ENCODE measurements at regions not wholly inside any gene's neighbourhood (a gene's known extent, or its start where the extent isn't known, plus 50 kb on each side); places are given as distances from the start of the nearest gene placed in this dataset.

DNA sequence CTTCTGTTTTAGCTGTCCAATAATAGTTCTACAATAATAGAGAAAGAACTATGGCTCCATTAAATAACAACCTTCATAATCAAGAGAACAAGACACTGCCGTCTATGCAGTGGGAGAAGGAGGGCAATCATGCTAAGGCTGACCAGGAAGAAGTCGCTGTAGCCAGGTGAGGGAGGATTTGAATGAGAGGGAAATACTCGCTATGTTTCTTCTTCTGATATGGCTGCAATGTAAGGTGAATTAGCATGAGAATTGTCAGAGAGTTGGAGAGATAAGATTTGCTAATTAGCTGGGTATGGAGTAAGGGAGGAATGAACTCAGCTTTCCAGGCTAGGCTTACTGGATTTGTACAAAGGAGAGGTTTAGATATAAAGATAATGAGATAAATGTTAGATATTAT lies 555.4 kb upstream of the ZNF385D start:
- Histone ChIP-seq H3K4me1 (no peaks in the 10 kb centered on the region), H3K27me3 (no peaks in the 10 kb centered on the region), H3K9me3 (peaks cover 0 to 9% of the 10 kb centered on the region in 2 donors), H3K4me3 (no peak overlapping the region), H3K36me3 (no peaks in the 10 kb centered on the region), H3K27ac (no peak overlapping the region)
- TF ChIP-seq POLR2AphosphoS5 (IDR thresholded peaks at IDR 0.05) (no peak), POLR2A (IDR thresholded peaks at IDR 0.05) (no peak)
- TF ChIP-seq, protein P1, sequence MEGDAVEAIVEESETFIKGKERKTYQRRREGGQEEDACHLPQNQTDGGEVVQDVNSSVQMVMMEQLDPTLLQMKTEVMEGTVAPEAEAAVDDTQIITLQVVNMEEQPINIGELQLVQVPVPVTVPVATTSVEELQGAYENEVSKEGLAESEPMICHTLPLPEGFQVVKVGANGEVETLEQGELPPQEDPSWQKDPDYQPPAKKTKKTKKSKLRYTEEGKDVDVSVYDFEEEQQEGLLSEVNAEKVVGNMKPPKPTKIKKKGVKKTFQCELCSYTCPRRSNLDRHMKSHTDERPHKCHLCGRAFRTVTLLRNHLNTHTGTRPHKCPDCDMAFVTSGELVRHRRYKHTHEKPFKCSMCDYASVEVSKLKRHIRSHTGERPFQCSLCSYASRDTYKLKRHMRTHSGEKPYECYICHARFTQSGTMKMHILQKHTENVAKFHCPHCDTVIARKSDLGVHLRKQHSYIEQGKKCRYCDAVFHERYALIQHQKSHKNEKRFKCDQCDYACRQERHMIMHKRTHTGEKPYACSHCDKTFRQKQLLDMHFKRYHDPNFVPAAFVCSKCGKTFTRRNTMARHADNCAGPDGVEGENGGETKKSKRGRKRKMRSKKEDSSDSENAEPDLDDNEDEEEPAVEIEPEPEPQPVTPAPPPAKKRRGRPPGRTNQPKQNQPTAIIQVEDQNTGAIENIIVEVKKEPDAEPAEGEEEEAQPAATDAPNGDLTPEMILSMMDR (IDR thresholded peaks at IDR 0.05) = no peak
- intact Hi-C loops (cut with DNase I; ENCODE audit: low total_unique reads) = no loop called here
- no peak for DNase-seq (ENCODE audit: low spot score in 2 of 2)

DNA sequence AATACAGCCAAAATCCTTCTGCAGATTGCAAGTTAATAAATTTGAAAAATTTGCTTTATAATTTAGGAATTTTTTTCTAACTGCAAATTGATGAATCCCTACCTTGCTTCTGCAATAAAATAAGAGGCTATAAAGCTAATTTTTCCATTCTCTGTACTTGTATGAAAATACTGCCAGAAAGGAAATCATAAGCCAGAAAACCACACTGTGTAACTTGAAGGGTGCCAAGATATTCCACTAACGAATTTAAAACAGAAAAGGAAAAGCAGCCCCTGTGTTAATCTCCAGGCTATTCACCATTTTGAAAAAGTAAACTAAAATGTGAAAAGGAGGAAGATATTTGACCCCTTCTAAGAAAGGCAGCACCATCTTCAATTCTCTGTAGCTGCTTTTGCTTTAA lies 557.9 kb upstream of the ZNF385D start:
- TF ChIP-seq POLR2AphosphoS5 (IDR thresholded peaks at IDR 0.05) (no peak), POLR2A (IDR thresholded peaks at IDR 0.05) (no peak)
- TF ChIP-seq, protein P1 (IDR thresholded peaks at IDR 0.05) = no peak
- intact Hi-C loops (cut with DNase I; ENCODE audit: low total_unique reads) = no loop called here
- Histone ChIP-seq H3K4me3 (no peak overlapping the region), H3K9me3 (no peaks in the 10 kb centered on the region), H3K4me1 (no peaks in the 10 kb centered on the region), H3K27ac (no peak overlapping the region), H3K27me3 (no peaks in the 10 kb centered on the region), H3K36me3 (no peaks in the 10 kb centered on the region)
- no peak for DNase-seq (ENCODE audit: low spot score in 2 of 2)

DNA sequence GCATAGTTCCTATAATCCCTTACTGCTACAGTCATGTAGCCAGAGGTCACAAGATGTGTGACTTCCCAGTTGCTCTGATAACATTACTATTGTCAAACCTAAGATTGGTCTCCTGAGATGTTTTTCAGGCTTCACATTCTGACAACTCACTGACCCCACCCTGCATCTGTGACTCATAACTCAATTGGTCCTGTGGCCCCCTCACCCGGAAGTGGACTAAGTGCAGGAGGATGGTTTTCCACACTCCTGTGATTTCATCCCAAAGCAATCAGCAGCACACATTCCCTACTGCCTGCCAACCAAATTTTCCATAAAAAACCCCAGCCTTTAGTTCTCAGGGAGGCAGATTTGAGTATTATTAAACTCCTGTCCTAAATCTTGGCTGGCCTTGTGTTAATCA lies 564.9 kb upstream of the ZNF385D start:
- Histone ChIP-seq H3K36me3 (no peaks in the 10 kb centered on the region), H3K4me3 (no peak overlapping the region), H3K9me3 (no peaks in the 10 kb centered on the region), H3K27me3 (no peaks in the 10 kb centered on the region), H3K4me1 (no peaks in the 10 kb centered on the region), H3K27ac (no peak overlapping the region)
- intact Hi-C loops (cut with DNase I; ENCODE audit: low total_unique reads) = no loop called here
- TF ChIP-seq POLR2A (IDR thresholded peaks at IDR 0.05) = no peak
- TF ChIP-seq, protein P1 (IDR thresholded peaks at IDR 0.05) = no peak
- no peak for TF ChIP-seq POLR2AphosphoS5 (IDR thresholded peaks at IDR 0.05)
- no peak for DNase-seq (ENCODE audit: low spot score in 2 of 2)

DNA sequence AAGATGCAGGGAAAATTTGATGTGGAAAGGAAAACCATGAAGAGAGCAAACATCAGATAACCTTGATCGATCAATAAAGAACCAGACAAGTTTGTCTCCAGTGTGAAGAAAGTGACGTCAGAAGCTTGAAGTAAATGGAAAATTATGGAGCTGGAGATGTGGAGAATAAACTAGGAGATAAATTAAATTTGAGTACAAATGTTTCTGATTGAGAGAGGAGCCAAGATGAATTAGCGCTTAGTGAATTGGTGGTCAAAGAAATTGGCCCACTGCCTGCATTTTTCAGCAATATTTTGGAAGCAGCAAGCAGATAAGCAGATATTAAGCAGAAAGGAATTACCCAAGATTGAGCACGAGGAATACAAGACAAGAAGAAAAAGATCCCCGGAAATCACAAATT lies 567.3 kb upstream of the ZNF385D start:
- no peaks in the 10 kb centered on the region for H3K9me3 ChIP-seq
- no peaks in the 10 kb centered on the region for H3K27me3 ChIP-seq
- no peak overlapping the region for H3K4me3 ChIP-seq
- TF ChIP-seq, protein P1 (IDR thresholded peaks at IDR 0.05) = no peak
- TF ChIP-seq POLR2AphosphoS5 (IDR thresholded peaks at IDR 0.05) (no peak), POLR2A (IDR thresholded peaks at IDR 0.05) (no peak)
- H3K36me3 ChIP-seq = no peaks in the 10 kb centered on the region
- no peak overlapping the region for H3K27ac ChIP-seq
- intact Hi-C loops (cut with DNase I; ENCODE audit: low total_unique reads) = no loop called here
- H3K4me1 ChIP-seq = no peaks in the 10 kb centered on the region
- no peak for DNase-seq (ENCODE audit: low spot score in 2 of 2)

DNA sequence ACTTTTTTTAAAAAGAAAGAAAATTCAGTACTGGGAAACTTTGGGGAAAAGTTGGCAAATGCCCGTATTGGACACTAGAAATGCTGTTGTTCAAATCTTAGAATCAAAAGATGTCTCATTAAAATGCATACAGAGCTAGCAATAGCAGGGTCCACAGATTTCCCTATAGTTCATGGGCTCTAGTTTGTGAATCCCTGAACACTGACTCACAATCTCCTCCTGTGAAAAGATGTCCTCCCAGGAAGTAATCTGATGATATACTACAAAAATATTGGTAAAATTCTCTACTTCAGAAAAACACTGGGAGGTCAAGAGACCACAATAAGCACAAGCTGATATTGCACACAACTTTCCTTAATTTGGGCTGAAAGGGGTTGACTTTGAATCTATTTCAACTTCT lies 568.4 kb upstream of the ZNF385D start:
- H3K4me1 ChIP-seq = no peaks in the 10 kb centered on the region
- H3K9me3 ChIP-seq = no peaks in the 10 kb centered on the region
- no peaks in the 10 kb centered on the region for H3K36me3 ChIP-seq
- no peak overlapping the region for H3K27ac ChIP-seq
- intact Hi-C loops (cut with DNase I; ENCODE audit: low total_unique reads) = no loop called here
- TF ChIP-seq, protein P1 (IDR thresholded peaks at IDR 0.05) = no peak
- TF ChIP-seq POLR2A (IDR thresholded peaks at IDR 0.05) = no peak
- no peak for TF ChIP-seq POLR2AphosphoS5 (IDR thresholded peaks at IDR 0.05)
- H3K4me3 ChIP-seq = no peak overlapping the region
- no peak for DNase-seq (ENCODE audit: low spot score in 2 of 2)
- H3K27me3 ChIP-seq = no peaks in the 10 kb centered on the region
